Osteoblast (primary cell): ENCODE measurements at regions not wholly inside any gene's neighbourhood (a gene's known extent, or its start where the extent isn't known, plus 50 kb on each side); places are given as distances from the start of the nearest gene placed in this dataset.
"Not testable (repeated sequence)": the region's sequence is repeated elsewhere in the genome, so short reads cannot be mapped to it uniquely, and the experiment has no call there.

ENCODE experiments used
- DNase-seq: peaks from one replicate; pipeline ENCODE4 v3.0.0; 2011; ENCODE audit warnings: low spot score, mixed read lengths; ENCODE audit not compliant: insufficient read length; ENCODE audit errors: missing footprints
- H2AFZ ChIP-seq: 2 replicates; pipeline ENCODE4 v1.6.0; 2011; ENCODE audit warnings: mild to moderate bottlenecking, low read length
- H3K27ac ChIP-seq: 2 replicates; pipeline ENCODE4 v1.5.1; 2011; ENCODE audit warnings: mild to moderate bottlenecking, low read depth, low read length, moderate library complexity
- H3K27me3 ChIP-seq: 2 replicates; pipeline ENCODE4 v1.6.0; 2012; ENCODE audit warnings: mild to moderate bottlenecking, control low read depth, inconsistent platforms, low read length, moderate library complexity; ENCODE audit not compliant: insufficient read depth
- H3K36me3 ChIP-seq: 2 replicates; pipeline ENCODE4 v1.5.1; 2011; ENCODE audit warnings: mild to moderate bottlenecking, low read length, control low read depth, moderate library complexity; ENCODE audit not compliant: insufficient read depth
- H3K4me1 ChIP-seq: 2 replicates; pipeline ENCODE4 v1.5.1; 2011; ENCODE audit warnings: mild to moderate bottlenecking, low read length, control low read depth, moderate library complexity; ENCODE audit not compliant: insufficient read depth
- H3K4me2 ChIP-seq: 2 replicates; pipeline ENCODE4 v1.6.0; 2011; ENCODE audit warnings: mild to moderate bottlenecking, low read length; ENCODE audit not compliant: insufficient read depth
- H3K4me3 ChIP-seq: fragments of 200-600 bp; sonication (generic); 3 replicates; pipeline ENCODE4 v1.5.1; 2012; ENCODE audit warnings: mild to moderate bottlenecking, low read length, inconsistent platforms; ENCODE audit not compliant: insufficient read depth
- H3K79me2 ChIP-seq: 2 replicates; pipeline ENCODE4 v1.6.0; 2012; ENCODE audit warnings: mild to moderate bottlenecking, low read length, control low read depth, inconsistent platforms; ENCODE audit not compliant: insufficient read depth
- H3K9me3 ChIP-seq: 2 replicates; pipeline ENCODE4 v1.5.1; 2011; ENCODE audit warnings: low read depth, low read length, control low read depth
- H4K20me1 ChIP-seq: 2 replicates; pipeline ENCODE4 v1.6.0; 2012; ENCODE audit warnings: mild to moderate bottlenecking, low read length, control low read depth; ENCODE audit not compliant: insufficient read depth
- TF ChIP-seq, protein P1 (sequence below): IDR thresholded peaks from 2 replicates; pipeline ENCODE4 v1.5.1; 2011; ENCODE audit warnings: mild to moderate bottlenecking, low read depth, low read length, moderate library complexity; ENCODE audit errors: extremely low read depth

- no peak for DNase-seq
- no peaks in the 10 kb centered on the region for H3K79me2 ChIP-seq
- H3K27me3 ChIP-seq: no peaks in the 10 kb centered on the region
- no peaks in the 10 kb centered on the region for H3K36me3 ChIP-seq
- H2AFZ ChIP-seq: no peak overlapping the region
- no peak overlapping the region for H3K4me3 ChIP-seq
- TF ChIP-seq, protein P1, sequence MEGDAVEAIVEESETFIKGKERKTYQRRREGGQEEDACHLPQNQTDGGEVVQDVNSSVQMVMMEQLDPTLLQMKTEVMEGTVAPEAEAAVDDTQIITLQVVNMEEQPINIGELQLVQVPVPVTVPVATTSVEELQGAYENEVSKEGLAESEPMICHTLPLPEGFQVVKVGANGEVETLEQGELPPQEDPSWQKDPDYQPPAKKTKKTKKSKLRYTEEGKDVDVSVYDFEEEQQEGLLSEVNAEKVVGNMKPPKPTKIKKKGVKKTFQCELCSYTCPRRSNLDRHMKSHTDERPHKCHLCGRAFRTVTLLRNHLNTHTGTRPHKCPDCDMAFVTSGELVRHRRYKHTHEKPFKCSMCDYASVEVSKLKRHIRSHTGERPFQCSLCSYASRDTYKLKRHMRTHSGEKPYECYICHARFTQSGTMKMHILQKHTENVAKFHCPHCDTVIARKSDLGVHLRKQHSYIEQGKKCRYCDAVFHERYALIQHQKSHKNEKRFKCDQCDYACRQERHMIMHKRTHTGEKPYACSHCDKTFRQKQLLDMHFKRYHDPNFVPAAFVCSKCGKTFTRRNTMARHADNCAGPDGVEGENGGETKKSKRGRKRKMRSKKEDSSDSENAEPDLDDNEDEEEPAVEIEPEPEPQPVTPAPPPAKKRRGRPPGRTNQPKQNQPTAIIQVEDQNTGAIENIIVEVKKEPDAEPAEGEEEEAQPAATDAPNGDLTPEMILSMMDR: no peak
- H4K20me1 ChIP-seq: no peaks in the 10 kb centered on the region
- peak overlapping the region; percentile 26 for H3K27ac ChIP-seq
- H3K9me3 ChIP-seq: no peaks in the 10 kb centered on the region
- no peak overlapping the region for H3K4me2 ChIP-seq
- H3K4me1 ChIP-seq: peaks cover 45% of the 10 kb centered on the region
These were observed 249.9 kb upstream of the THUMPD2 start for GRCh38 chr2:40028792-40029488.

GRCh38 chr2:40027968-40028367 is 248.9 kb upstream of the THUMPD2 start:
- H3K27ac ChIP-seq: peak overlapping the region; percentile 26
- H3K79me2 ChIP-seq: no peaks in the 10 kb centered on the region
- H3K27me3 ChIP-seq: no peaks in the 10 kb centered on the region

GRCh38 chr2:40025276-40025675 is 246.2 kb upstream of the THUMPD2 start:
- not testable (repeated sequence) for H3K79me2 ChIP-seq, H2AFZ ChIP-seq, H3K4me2 ChIP-seq, H3K9me3 ChIP-seq, DNase-seq, H4K20me1 ChIP-seq, H3K36me3 ChIP-seq, H3K27me3 ChIP-seq, H3K27ac ChIP-seq, H3K4me3 ChIP-seq
- peaks cover 19% of the 10 kb centered on the region for H3K4me1 ChIP-seq

More at GRCh38 chr2:40027968-40028367, 248.9 kb upstream of the THUMPD2 start:
- Histone ChIP-seq H3K4me3 (no peak overlapping the region), H4K20me1 (no peaks in the 10 kb centered on the region), H3K36me3 (no peaks in the 10 kb centered on the region), H3K4me2 (no peak overlapping the region), H2AFZ (no peak overlapping the region), H3K9me3 (no peaks in the 10 kb centered on the region), H3K4me1 (peaks cover 35% of the 10 kb centered on the region)
- TF ChIP-seq, protein P1: no peak
- no peak for DNase-seq

DNA sequence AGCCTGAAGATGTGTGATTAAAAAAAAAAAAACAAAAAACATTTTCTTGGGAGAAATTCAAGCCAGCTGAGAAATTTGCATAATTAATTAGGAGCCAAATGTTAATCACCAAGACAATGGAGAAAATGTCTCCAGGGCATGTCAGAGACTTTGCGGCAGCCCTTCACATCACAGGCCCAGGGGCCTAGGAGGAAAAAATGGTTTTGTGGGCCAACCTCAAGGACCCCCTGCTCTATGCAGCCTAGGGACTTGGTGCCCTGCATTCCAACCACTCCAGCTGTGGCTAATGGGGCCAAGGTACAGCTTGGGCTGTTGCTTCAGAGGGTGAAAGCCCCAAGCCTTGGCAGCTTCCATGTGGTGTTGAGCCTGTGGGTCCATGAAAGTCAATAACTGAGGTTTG is 241.9 kb upstream of the THUMPD2 start:
- Histone ChIP-seq H3K4me3 (no peak overlapping the region), H3K27me3 (no peaks in the 10 kb centered on the region), H3K4me2 (no peak overlapping the region), H3K36me3 (no peaks in the 10 kb centered on the region), H3K9me3 (no peaks in the 10 kb centered on the region), H3K79me2 (no peaks in the 10 kb centered on the region), H3K27ac (no peak overlapping the region), H2AFZ (no peak overlapping the region), H4K20me1 (no peaks in the 10 kb centered on the region), H3K4me1 (no peaks in the 10 kb centered on the region)
- DNase-seq: no peak
- TF ChIP-seq, protein P1: no peak
